HG03064 (cell line): ENCODE measurements at regions not wholly inside any gene's neighbourhood (a gene's known extent, or its start where the extent isn't known, plus 50 kb on each side); places are given as distances from the start of the nearest gene placed in this dataset.

Experiments used
- ATAC-seq: cut with Tn5 transposase; IDR thresholded peaks from one replicate; pipeline ENCODE4 v1.9.1; 2021; ENCODE audit warnings: low read depth; ENCODE audit not compliant: unreplicated experiment

DNA sequence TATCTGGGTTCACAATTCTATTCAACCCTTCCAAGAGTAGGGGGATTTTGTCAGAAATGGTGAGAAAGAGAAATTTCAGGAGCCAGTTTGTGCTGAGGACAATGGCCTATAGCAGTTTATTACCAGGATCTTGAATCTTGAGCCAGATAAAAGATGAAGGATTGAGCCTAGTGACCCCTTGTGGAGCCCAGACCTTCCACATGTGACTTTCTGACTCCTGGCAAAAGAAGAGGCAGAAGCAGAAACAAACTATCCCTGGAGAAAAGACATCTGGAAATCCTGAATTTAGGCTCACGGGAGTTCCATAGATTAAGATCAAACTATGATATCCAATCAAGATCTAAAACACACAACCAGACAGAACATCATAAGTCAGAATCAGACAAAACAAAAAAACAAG lies 60.9 kb upstream of the CHRM2 start:
- ATAC-seq: no peak

DNA sequence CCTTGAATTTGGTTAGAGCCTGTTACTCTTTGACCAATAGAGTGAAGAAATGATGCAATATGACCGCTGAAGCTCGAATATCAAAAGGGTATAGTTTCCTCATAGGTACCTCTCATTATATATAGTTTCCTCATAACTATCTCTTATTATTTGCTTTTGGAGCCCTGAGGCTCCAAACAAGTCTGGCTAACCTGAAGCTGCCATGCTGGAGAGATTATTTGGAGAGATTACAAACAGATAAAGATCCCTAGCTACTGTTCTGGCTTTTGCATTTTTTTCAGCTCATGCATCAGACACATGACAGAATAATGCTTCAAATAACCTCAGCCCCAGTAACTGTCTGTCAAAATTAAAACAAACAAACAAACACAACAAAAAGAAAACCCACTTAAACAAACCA lies 65.4 kb upstream of the CHRM2 start:
- ATAC-seq: no peak

DNA sequence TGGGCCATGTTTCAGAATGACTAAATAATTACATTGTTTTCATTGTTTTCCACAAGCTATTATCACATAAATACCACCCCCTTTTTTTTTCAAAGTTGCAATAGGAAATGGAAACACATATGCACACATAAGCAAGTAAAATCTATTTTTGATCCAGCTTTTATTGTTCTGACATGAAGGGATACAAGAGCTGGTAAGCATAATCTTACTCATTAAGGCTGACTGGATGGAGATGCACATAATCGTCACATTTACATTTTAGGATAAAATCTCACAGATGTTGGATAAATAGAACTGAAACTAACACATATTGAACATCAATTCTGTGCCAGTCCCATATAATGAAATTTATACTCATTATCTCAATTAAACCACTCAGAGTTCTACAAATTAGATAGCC lies 84.5 kb upstream of the CHRM2 start:
- ATAC-seq: no peak

- no peak for ATAC-seq
These were observed 126.5 kb upstream of the CHRM2 start for GRCh38 chr7:136741941-136742340.

- ATAC-seq: no peak
These were observed 139.5 kb upstream of the CHRM2 start for GRCh38 chr7:136728945-136729344.

DNA sequence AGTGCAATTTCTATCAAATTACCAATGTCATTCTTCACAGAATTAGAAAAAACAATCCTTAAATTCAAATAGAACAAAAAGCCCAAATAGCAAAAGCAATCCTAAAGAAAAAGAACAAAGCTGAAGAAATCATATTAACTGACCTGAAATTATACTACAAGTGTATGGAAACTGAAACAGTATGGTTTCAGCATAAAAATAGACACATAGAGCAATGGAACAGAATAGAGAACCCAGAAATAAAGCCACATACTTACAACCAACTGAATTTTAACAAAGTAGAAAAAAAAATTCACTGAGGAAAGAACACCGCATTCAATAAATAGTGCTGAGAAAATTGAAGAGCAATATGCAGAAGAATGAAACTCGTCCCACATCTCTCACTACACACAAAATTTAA lies 142.0 kb upstream of the CHRM2 start:
- ATAC-seq: no peak

DNA sequence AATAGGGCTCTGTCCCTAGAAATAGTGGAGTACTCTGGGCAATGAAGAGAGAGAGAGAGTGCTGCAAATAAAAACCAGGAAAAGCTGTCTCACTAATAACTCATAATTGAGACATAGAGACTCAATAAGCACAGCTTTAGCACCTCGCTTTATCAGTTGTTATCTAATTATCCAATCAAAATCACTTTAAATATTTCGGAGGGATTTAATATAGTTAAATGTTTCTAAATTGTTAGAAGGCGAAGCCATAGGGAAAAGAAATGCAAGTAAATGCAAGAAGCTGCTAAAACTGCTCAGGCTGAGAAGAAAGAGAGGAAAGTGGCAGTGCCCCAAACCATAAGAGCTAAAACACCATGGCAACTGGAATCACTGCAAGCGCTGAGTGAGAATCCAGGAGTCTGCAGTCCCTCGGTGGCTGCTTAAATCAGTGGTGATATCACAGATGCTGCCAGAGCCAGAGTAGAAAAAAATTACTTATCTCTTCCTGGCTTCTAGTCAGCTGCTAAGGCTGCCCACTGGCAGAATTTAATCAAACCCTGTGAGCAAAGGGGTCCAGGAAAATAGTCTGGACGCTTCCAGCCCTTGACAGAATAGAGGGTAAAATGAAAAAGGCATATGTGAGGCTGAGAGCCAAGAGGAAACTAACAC lies 150.4 kb upstream of the CHRM2 start:
- no peak for ATAC-seq

GRCh38 chr7:136714062-136714461 lies 154.4 kb upstream of the CHRM2 start:
- no peak for ATAC-seq

DNA sequence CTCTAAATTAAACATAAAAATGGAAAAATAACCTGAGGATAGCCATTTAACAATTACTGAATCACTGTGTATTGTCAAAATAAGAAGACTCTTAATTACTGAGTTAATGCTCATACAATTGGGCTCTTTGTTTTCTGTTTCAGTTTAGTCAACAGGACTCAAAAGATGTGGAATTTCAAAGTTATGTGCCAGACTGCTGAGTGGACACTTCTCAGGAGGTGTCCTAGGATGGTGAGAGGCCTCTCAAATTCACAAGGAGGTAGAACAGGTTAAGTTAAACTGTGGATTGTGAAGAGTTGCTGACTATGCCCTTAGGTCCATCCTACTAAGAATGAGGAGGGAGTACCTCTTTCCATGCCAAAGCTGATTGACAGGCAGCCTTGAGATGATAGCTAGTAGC lies 157.7 kb upstream of the CHRM2 start:
- ATAC-seq: no peak

GRCh38 chr7:136709876-136710275 lies 158.6 kb upstream of the CHRM2 start:
- no peak for ATAC-seq

DNA sequence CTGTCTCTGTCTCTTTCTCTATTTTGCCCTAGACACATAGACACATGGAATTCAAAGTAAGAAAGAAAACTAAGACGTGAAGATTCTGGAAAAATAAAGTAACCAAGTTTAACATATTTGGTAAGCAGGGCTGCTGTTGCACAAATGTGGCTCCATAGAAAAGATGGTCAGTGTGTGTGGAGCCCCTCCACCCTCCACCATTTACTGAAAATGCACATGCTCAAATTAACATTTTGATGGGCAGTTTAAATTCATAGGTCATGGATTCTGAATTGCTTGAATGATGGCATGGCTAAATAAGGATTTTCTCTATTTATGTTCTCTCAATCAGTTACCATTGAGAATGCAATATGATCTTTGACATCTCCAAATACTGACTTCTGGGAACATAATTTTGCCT lies 165.5 kb upstream of the CHRM2 start:
- ATAC-seq: no peak

GRCh38 chr7:136698977-136699376 lies 169.5 kb upstream of the CHRM2 start:
- ATAC-seq: no peak

DNA sequence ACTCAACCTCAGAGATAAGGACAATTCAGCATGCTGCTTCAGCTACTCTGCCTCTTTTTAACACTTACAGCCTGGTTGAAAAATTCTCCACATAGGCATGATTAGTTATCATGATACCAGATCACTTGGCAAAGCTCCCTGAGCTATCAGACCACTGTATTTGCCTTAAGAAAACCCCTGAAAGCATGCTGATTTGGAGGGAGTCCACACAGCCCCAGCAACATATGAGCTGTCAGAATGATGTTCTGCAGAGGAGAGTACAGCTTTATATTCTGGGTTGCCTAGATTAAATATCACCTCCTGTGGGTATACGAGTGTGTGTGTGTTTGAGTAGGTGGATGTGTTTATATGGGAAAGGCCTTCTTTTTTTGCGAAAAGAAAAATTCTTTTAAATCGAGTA lies 170.2 kb upstream of the CHRM2 start:
- ATAC-seq: no peak

DNA sequence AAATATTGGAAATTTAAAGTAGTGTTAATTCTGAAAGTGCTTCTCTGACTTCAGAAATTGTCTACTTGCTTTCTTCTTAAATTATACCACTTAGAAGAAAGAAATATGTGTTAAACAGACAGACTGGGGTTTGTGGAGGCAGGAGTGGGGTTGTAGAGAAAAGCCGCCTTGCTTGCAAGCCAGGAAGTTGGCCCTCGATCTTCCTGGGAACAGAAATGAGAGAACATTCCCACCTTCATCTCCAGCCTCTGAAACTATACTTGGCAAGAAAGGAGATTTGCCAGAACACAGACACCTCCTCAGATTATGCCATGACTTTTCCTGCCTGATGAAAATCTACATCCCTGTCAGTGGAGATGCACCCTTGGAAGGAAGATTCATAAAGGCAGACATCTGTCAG lies 171.2 kb upstream of the CHRM2 start:
- ATAC-seq: no peak

DNA sequence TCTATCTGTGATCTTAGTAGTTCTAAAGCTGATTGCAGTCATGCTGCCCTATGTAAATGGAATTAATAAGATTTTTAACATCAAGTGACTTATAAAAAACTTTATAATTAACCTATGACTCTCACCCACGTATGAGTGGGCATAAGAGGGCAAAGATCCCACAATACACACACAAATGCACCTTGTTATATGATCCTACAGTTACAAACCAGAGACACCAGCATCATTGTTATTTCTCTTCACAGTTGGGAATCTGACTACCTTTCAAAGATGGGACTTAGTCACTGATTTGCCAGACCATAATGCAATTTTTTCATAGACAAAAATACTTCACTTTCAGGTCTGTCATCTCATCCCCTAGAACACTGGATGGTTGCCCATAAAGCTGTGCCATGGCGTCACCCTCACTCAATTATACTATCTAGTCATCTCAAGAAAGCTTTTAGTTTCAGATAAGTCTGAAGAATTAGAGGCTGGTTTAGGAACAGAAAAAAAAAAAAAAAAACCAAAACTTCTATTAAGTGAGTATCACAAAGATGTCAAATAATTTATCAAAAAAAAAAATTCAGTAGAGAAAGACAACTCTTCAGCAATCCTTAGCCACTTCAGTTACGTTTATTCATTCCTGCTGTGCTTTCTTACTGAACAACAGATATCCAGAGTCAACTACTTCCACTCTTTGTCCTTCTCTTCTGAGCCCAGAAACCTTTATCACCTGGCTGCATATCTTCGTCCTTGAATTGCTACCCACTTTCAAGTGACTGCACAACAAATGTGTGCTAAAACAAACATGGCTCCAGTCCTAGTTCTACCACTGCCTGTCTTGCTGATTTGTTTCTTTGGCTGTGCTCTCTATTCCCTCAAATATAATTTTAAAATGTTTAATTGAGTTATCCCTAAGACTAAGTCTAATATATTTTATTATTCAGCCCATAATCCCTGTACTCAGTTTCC lies 175.0 kb upstream of the CHRM2 start:
- ATAC-seq: no peak

DNA sequence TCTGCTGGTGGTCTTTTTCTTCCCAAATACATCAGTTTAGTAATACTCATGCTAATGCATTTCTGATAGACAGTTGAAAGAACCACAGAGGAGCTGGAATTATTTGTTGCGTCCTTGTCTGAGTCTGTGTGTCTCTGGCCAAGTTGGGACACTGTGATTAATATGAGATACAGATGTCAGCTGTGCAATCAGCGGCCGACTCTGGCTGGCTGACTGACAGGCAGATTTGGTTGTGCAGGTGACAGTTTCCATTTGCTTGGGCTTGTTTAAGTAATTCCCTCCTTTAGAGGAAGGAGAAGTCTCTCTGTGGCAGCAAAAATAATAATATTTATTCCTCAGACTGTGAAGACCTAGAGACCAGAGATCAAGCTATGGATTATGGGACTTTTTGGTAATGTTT lies 176.2 kb upstream of the CHRM2 start:
- no peak for ATAC-seq

GRCh38 chr7:136688601-136689000 lies 179.9 kb upstream of the CHRM2 start:
- ATAC-seq: no peak

DNA sequence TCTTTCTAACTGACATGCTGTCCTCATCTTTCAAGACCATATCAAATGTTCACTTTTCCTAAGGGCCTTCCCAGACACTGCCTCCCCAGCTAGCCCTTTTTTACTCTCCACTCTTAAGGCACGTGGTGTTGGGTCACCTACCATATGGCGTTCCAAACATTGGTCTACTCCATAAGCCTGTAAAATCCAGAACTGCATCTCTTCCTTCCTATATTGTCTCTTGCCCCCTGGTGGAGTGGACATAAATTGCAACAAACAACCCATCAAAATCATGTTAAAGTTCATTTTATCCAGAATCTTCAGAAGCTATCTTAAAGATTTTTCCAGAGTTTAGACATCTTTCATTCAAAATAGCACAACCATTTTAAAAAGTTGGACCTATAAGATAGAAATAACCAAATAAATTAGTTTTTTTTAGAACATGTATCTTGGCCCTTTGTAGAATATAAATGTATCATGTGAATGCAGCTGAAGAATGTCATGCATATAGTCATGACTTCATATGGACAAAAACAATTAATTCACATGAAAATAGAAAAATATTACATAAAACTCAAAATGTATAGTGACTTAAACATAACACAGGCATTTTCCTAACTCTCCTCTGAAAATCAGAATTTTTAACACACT lies 180.6 kb upstream of the CHRM2 start:
- ATAC-seq: no peak

DNA sequence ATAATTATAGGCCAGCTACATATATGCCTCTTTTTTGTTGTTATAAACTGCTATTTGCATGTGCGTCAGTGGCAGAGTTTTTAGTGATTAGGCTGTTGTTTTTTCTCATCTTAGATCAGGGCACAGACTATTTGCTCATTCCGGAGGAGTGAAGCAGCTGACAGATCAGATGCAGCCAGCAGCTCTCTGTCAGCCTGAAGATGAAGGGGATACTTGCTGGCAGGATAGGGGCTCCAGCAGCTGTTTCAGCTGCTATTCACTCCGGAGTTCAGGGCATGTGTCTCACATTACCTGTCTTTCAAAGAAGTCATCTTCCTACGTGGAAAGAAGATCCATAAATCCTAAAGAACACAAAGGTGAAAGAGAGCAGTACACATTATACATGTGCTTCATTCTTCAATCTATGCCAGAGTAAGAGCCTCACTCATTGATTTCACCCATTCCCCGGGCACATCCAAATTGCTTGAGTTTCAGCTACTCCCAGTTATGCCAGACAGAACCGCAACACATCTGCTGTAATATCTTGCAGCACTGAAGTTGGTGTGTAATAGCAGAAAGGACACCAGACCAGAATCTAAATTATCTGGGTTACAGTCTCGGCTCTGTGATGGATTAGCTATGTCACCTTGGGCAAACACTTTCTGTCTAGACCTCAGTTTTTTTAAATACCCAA lies 182.8 kb upstream of the CHRM2 start:
- ATAC-seq: no peak

GRCh38 chr7:136677471-136678365 lies 190.7 kb upstream of the CHRM2 start:
- no peak for ATAC-seq
